22Rv1 (cell line): ENCODE measurements at regions not wholly inside any gene's neighbourhood (a gene's known extent, or its start where the extent isn't known, plus 50 kb on each side); places are given as distances from the start of the nearest gene placed in this dataset.

Experiments used
- H3K27ac ChIP-seq: fragments of 450-650 bp; 2 replicates; pipeline ENCODE4 v1.5.1; 2017
- ZFX ChIP-seq: fragments of 450-650 bp; IDR thresholded peaks from 2 replicates; pipeline ENCODE4 v1.6.1; 2017; ENCODE audit warnings: antibody characterized with exemption, borderline replicate concordance
- TF ChIP-seq, protein P1 (sequence below): fragments of 450-650 bp; IDR thresholded peaks from 2 replicates; pipeline ENCODE4 v1.5.1; 2017; ENCODE audit warnings: mild to moderate bottlenecking

DNA sequence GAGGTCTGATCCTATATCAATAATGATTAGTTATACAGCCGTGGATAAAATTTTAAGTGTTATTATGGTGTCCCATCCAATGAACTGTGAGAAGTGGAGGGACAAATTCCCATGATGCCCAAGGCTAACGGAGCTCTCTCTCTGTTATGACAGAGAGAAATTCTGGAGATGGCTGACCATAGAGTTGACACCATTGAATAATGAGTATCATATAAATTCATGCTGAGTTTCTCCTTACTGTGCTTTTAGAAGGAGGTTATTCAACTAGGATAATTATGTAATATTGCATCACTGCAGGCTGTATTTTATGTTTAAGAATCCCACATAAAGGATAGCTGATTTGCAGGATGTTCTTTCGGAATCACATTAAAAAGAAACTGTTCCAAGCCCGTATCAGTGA lies 82.9 kb downstream of the PYDC2 start:
- TF ChIP-seq, protein P1, sequence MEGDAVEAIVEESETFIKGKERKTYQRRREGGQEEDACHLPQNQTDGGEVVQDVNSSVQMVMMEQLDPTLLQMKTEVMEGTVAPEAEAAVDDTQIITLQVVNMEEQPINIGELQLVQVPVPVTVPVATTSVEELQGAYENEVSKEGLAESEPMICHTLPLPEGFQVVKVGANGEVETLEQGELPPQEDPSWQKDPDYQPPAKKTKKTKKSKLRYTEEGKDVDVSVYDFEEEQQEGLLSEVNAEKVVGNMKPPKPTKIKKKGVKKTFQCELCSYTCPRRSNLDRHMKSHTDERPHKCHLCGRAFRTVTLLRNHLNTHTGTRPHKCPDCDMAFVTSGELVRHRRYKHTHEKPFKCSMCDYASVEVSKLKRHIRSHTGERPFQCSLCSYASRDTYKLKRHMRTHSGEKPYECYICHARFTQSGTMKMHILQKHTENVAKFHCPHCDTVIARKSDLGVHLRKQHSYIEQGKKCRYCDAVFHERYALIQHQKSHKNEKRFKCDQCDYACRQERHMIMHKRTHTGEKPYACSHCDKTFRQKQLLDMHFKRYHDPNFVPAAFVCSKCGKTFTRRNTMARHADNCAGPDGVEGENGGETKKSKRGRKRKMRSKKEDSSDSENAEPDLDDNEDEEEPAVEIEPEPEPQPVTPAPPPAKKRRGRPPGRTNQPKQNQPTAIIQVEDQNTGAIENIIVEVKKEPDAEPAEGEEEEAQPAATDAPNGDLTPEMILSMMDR = no peak
- no peak for TF ChIP-seq ZFX

DNA sequence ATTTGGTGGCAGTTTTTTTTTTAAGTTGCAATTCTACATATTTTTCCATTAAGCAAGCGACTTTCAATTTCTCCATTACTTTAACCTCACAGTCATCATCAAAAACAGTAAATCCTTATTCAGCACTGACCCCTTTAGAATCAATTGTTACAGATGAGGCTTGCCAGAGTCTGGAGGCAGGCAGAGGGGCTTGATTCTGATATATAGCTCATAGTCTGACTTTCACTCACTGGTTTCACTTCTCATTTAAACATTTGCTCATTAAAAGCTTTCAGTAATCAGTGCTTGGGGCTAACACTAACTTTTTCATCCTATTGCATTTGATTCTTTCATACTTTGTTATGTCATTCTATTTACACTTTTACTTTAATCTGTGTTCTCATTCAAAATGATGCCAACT lies 88.4 kb downstream of the PYDC2 start:
- no peak overlapping the region for H3K27ac ChIP-seq
- no peak for TF ChIP-seq ZFX
- TF ChIP-seq, protein P1 = no peak

More for the DNA sequence above, 82.9 kb downstream of the PYDC2 start:
- no peak overlapping the region for H3K27ac ChIP-seq

DNA sequence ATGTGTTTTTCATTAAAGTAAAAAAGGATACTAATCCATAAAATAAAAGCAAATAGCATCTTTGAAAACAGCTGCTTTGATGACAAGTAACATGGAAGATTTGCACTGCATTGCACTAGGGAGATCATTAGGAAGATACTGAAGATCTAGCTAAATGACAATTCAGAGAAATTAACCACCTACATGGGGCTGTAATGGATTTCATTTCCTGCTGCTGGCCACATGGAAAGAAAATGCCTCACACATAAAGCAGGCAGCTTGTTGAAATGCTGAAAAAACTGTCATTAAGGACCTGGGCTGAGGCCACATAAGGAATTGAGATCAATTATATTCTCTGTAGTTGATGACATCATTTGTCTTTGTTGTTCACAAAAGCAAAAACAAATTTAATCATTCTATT lies 94.1 kb downstream of the PYDC2 start:
- TF ChIP-seq, protein P1 = no peak
- TF ChIP-seq ZFX = no peak
- H3K27ac ChIP-seq = no peak overlapping the region

DNA sequence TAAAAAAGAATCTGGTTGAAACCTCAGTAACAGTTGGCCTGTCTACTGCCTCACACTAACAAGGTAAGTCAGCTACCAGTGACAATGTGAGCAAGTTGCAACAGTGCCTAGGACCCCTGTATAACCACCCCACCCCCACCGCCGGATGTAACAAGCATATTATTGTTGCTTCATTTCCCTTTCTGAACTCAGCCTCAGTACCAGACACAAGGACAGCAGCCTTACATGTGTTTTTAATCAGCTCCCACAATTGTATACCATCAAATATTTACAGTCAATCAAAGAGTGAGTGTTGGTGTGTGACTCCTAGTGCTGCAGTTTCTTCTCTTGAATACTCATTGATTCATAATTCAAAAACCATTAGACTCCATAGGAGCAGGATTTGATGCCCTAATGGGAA lies 96.4 kb downstream of the PYDC2 start:
- TF ChIP-seq ZFX = no peak
- TF ChIP-seq, protein P1 = no peak
- no peak overlapping the region for H3K27ac ChIP-seq

DNA sequence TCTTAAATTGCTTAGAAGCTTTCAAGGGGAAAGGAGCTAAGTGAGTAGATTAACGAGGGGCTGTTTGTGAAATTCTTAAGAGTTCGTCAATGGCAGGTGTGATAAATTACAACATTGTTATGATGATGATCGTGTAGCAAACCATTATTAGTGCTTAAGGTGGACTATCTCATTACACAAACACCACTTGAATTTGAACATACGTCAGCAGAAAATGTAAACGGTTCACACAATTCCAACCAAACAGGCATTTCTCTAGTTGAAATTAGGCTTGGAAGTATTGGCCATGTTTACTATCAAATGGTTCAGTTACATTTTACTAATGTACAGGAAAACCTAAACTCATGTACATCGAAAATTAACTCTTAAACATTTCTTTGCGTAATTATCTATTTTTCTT lies 102.8 kb downstream of the PYDC2 start:
- no peak overlapping the region for H3K27ac ChIP-seq
- TF ChIP-seq, protein P1 = no peak
- TF ChIP-seq ZFX = no peak

DNA sequence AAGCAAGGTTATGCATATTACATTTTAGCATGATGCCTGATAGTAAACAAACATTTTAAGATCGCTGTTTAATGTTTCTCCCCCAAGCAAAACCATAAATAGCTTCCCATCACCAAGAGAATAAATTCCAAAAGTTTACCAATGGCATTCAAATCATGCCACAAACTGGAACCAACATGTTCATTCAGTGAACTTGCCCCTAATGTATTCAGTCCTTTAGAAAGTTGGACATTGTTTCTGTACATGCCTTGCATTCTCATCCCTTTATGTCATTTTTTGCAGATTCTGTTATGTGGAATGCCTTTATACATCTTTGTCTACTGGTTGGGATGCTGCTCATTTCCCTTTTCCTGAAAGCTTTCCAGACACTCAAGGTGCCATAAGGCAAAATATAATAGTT lies 105.5 kb downstream of the PYDC2 start:
- no peak overlapping the region for H3K27ac ChIP-seq
- TF ChIP-seq ZFX = no peak
- TF ChIP-seq, protein P1 = no peak

DNA sequence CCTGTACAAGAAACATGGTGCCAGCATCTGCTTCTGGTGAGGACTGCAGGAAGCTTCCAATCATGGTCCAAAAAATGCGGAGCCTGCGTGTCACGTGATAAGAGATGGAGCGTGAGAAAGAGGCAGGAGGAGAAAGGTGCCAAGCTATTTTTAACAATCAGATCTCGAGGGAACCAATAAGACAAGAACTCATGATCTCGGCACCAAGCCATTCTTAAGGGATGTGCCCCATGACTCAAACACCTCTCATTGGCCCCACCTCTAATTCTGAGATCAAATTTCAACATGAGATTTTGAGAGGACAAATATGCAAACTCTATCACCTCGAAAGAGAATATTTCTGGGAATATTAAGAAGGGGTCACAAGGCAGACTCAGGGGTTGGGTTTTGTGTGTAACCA lies 107.2 kb downstream of the PYDC2 start:
- H3K27ac ChIP-seq = no peak overlapping the region
- TF ChIP-seq, protein P1 = no peak
- TF ChIP-seq ZFX = no peak
